AG09319 (cell line): ENCODE measurements at regions not wholly inside any gene's neighbourhood (a gene's known extent, or its start where the extent isn't known, plus 50 kb on each side); places are given as distances from the start of the nearest gene placed in this dataset.

Experiments
- DNase-seq: peaks from one replicate; pipeline ENCODE4 v3.0.0-alpha.2; 2010; ENCODE audit warnings: low read depth; ENCODE audit errors: extremely low read depth
- CTCF ChIP-seq: IDR thresholded peaks from 2 replicates; pipeline ENCODE4 v1.5.1; 2011; ENCODE audit warnings: low read depth, mild to moderate bottlenecking, inconsistent platforms, low read length, moderate library complexity

- DNase-seq = peak; percentile 53
These were observed 310.5 kb upstream of the KIF2A start for GRCh38 chr5:61995486-61995885.

GRCh38 chr5:61999371-61999770 is 306.6 kb upstream of the KIF2A start:
- TF ChIP-seq CTCF = no peak
- no peak for DNase-seq

More at GRCh38 chr5:61995486-61995885, 310.5 kb upstream of the KIF2A start:
- no peak for TF ChIP-seq CTCF

GRCh38 chr5:62000646-62001045 is 305.4 kb upstream of the KIF2A start:
- TF ChIP-seq CTCF = no peak
- no peak for DNase-seq

- no peak for DNase-seq
- no peak for TF ChIP-seq CTCF
These were observed 304.4 kb upstream of the KIF2A start for GRCh38 chr5:62001640-62002039.

GRCh38 chr5:62002436-62002835 is 303.6 kb upstream of the KIF2A start:
- DNase-seq = no peak
- TF ChIP-seq CTCF = no peak

GRCh38 chr5:62005551-62005950 is 300.5 kb upstream of the KIF2A start:
- DNase-seq = no peak
- no peak for TF ChIP-seq CTCF

GRCh38 chr5:62007457-62007856 is 298.5 kb upstream of the KIF2A start:
- DNase-seq = no peak
- TF ChIP-seq CTCF = no peak
